ENCODE measurements at regions not wholly inside any gene's neighbourhood (a gene's known extent, or its start where the extent isn't known, plus 50 kb on each side); places are given as distances from the start of the nearest gene placed in this dataset.
"Not testable (repeated sequence)": the region's sequence is repeated elsewhere in the genome, so short reads cannot be mapped to it uniquely, and the experiment has no call there.

DNA sequence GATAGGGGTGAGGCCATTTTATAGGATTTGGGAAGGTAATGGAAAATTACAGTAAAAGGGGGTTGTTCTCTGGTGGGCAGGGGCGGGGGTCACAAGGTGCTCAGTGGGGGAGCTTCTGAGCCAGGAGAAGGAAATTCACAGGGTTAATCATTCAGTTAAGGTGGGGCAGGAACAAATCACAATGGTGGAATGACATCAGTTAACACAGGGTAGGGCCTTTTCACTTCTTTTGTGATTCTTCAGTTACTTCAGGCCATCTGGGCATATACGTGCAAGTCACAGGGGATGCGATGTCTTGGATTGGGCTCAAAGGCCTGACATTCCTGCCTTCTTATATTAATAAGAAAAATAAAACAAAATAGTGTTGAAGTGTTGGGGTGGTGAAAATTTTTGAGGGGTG lies 181.1 kb upstream of the TRPC7 start:
- TF ChIP-seq EP300, POLR2AphosphoS5, POLR2A (IDR thresholded peaks at IDR 0.05): not testable (repeated sequence)
